ELR (cell line): ENCODE measurements at regions not wholly inside any gene's neighbourhood (a gene's known extent, or its start where the extent isn't known, plus 50 kb on each side); places are given as distances from the start of the nearest gene placed in this dataset.

ENCODE experiments used
- DNase-seq: peaks from one replicate; pipeline ENCODE4 v3.0.0-alpha.2; 2015; ENCODE audit warnings: low read depth

- DNase-seq = peak; percentile 69
Measured at GRCh38 chr3:10738688-10739372, 77.2 kb upstream of the SLC6A11 start.

- no peak for DNase-seq
Measured at GRCh38 chr3:10740954-10741353, 75.1 kb upstream of the SLC6A11 start.

DNA sequence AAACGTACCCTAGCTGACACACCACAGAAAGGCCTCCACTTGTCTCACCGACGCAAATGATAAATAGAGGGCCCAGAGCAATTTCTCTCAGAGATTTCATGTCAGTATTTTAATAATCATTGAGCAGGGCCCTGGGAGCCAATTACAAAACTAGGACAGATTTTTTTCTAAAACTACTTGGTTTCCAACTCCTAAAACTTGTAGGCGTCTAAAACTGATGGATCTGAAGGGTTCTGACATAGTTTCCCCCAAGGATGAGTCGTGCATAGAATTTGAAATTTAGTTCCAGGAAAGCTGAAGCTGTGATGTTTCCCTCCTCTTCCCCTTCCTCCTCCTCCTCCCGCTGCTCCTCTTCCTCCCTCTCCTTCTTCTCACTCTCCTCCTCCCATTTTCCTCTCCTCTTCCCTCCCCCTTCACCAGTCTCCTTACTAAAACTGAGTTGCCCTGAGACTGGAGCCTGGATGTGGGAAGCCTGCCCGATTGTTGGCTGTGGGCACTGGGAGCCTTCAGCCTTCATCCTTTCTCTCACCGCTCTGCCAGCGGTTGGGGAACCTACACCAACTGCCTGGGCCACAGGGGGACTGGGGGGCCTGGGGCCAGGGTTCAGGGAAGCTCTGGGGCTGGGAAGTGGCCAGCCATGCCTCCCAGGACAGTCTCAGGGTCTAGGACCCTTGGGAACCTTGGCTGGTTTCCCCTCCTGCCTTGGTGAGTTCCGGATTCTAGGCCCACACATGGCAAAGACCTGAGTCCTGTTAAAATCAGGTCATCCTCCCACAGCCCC is 73.9 kb upstream of the SLC6A11 start:
- no peak for DNase-seq

DNA sequence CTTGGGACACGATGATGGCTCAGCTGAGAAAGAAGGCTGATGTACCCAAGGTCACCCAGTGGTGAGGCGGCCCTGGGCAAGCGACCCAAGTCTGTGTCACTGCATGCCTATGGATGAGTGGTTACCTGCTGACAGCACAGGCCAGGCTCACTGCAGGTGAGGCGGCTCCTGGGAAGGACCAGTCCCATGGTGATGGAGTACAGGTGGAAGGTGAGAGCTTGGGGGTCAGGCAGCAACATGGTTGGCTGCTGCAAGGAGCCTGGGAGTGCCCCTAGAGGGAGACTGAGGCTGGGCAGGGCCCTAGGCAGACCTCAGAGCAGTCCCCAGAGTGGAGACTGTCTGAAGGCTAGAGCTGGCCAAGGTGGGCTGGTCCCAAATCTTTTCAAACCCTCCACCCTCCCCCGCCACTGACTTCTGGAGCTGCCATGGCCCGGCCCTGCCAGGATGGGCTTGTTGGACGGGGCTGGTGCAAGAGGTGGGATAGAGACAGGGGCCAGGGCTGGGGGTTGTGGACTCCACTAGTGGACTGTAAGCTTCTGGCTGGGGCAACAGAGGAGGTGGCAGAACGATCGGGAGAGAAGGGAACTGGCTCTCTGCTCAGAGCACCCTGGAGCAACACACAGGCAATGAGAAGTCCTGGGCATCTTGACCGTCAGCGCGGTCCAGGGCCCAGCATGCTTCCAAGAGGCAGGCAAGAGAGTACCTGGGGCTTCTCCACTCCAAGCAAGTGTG is 72.5 kb upstream of the SLC6A11 start:
- no peak for DNase-seq

DNA sequence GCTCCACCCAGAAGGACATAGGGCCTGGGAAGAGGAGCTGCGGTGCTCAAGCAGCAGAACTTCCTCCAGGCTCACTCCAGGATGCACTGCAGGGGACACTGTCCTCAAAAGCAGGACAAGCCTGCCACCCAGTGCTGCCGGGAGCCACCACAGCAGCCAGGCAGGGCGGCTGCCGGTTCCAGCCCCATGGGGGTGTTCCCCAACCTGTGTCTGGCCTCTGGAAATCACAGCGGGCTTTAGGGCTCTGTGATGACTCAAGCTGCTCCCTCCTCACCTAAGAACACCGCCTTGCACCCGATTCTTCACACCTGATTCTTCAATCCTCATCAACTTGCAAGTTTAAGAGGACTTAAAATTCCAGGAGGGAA is 71.9 kb upstream of the SLC6A11 start:
- DNase-seq = peak; percentile 32

GRCh38 chr3:10745392-10745791 is 70.6 kb upstream of the SLC6A11 start:
- DNase-seq = no peak

GRCh38 chr3:10746001-10746400 is 70.0 kb upstream of the SLC6A11 start:
- no peak for DNase-seq

DNA sequence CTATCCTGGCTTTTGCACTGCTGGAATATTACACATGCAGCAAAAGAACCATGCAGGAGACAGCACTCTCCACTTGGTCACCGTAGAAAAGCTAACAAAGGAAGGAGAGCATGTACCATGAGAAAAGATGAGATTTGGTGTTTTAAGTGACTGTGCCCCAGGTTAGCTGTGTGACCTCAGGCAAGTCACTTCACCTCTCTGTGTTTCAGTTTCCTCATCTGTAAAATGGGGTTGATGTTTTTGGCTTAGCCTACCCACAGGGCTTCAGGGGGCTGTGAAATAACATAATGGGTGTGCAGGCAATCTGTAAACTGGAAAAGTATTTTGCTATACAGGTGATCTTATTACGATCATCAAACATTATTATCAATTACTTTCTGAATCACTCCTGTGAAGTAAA is 69.3 kb upstream of the SLC6A11 start:
- no peak for DNase-seq

DNA sequence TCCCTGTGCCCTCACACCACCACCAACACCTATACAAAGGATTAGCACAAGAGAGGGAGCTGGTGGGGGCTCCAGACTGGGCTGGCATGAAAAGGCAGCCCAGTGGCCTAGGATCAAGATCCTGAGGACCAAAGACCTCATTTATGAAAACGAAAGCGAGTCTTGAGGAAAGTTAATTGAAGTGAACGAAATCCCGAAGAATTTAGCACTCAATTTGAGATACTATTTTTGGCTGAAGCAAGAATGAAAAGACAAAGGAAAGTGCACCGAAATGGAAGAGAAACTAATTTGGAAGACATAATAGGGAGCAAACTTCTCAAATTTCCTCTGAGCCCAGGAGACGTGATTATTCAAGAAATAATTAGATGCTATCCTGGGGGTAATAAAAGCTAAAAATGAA is 68.7 kb upstream of the SLC6A11 start:
- DNase-seq = no peak

GRCh38 chr3:10748040-10748439 is 68.0 kb upstream of the SLC6A11 start:
- DNase-seq = no peak

DNA sequence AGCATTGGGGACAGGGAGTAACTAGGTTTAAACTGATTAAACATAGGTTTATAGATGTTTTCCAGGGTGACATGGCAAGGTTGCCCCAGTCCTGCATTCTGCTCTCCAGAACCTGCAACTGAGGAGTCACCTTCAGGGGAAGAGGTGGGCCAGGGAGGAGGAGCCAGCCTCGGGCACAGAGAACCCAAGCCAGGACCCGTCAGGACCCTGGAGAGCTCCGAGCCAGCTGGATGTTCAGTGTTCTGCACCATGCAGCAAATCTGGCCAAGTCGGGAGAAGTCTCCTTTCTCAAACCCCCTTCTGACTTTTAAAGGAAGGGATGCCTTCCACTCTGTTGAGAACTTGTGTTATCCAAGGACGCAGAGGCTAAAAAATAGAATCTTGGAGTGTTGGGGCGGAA is 62.1 kb upstream of the SLC6A11 start:
- DNase-seq = peak; percentile 46

DNA sequence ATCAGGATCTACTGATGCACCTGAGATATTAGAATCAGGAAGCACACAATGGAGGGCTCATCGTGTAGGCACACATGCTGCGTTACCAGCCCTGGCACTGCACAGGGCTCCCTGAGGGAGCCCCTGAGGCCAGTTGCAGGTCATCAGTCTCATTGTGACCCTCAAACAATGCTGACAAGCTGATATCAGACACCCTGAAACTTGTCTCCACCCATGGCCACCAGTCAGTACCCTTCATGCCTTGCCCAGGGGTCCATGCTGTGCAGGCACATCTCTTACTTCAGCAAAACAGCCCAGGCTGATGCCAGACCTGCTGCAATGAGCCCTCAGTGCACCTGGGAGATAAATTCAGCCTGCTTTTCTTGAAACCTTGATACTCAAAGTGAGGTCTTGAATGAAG is 59.5 kb upstream of the SLC6A11 start:
- DNase-seq = no peak

GRCh38 chr3:10757021-10757820 is 58.8 kb upstream of the SLC6A11 start:
- DNase-seq = peak; percentile 67

- DNase-seq = peak; percentile 1
Measured at GRCh38 chr3:10757821-10758130, 58.3 kb upstream of the SLC6A11 start.

DNA sequence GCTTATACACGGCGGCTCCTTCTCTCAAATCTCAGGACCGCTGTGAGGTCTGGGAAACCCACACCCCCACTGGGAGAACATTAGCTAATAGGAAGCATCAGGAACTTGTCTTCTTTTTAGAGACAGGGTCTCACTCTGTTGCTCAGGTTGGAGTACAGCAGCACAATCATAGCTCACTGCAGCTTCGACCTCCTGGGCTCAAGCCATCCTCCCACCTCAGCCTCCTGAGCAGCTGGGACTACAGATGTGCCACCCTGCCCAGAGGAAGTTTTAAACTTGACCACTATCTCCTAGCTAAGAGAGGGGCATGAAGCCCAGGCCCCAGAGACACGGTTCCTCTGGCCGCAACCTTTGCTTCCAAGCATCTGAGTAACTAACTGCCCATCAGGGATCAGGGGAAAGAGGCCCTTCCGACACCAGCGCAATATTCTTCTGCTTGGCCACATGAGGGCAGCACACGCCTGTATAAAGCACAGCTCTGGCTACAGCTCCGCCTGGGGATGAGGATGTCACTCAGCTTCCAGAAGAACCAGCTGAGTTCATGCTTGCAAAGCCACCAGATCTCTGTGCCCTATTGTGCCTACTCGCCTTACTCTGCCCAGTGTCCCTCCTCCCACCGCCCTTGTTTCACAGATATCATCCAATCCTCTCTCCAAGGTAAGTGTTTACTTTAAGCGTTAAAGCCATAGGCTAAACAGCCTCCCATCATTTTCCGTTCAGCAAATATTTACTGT is 57.6 kb upstream of the SLC6A11 start:
- DNase-seq = peak; percentile 65

- DNase-seq = no peak
Measured at GRCh38 chr3:10759495-10759894, 56.5 kb upstream of the SLC6A11 start.

- no peak for DNase-seq
Measured at GRCh38 chr3:10760199-10760598, 55.8 kb upstream of the SLC6A11 start.

DNA sequence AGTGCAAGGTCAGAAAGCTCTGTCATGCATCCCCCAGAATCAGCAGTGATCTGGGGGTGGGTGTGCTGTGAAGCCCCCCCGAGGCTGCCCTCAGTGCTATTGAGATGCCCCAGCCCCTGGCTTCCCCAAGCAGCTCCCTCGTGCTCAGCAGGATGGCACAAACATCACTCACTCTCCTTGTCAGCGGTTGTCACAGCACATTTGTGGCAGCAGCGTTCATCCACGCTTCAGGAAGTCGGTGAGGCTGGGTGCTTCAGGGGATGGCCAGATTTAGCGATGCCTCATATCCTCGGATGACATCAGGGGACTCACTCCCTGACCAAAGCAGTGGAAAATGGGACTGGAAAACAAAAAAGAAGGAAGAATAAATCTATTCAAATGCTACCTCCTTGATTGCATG is 54.4 kb upstream of the SLC6A11 start:
- no peak for DNase-seq

DNA sequence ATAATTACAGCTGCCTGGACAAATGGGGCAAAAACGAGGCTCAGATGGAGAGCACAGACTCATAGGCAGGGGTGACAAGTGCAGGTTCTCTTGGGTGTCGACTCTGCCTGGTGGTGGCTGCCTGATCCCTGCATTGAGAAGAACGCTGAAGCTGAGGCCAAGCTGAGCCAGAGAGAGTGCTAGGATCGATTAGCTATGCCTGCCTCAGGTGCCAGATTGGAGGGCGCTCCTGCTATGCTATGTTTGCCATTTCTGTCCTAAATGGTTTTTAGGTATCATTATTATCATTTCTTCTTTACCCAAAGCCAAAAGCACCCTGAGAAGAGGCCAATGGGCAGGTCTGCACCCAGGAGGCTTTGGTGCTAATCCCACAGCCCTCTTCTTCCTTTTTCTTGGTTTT is 53.9 kb upstream of the SLC6A11 start:
- no peak for DNase-seq

GRCh38 chr3:10762611-10763247 is 53.3 kb upstream of the SLC6A11 start:
- no peak for DNase-seq

DNA sequence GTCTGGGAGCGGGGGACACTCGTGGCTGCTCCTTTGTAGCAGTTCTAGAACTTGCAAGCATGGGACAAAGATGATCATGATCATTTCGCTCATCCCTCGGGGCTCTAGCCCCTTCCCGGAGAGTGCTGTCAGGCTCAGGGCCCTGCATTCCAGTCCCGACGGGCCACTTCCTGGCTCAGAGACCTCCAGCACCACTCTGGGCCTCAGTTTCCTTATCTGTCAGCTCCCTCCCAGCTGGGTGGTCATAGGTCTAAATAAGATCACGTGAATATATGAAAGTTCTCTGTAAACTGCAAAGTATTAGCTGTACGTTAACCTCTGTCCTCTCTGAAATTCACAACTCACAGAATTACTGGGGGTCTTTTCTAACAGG is 52.8 kb upstream of the SLC6A11 start:
- DNase-seq = no peak
